ENCODE measurements at regions not wholly inside any gene's neighbourhood (a gene's known extent, or its start where the extent isn't known, plus 50 kb on each side); places are given as distances from the start of the nearest gene placed in this dataset.

GRCh38 chr18:41860987-41861386, 94.0 kb upstream of the PIK3C3 start (continued):
- TF ChIP-seq CHD7 (IDR thresholded peaks at IDR 0.05; ENCODE audit: insufficient replicate concordance, low read length) (no peak), CTCF (IDR thresholded peaks at IDR 0.05; ENCODE audit: control extremely low read depth in 1 of 3, insufficient read depth in 1 of 3, low read depth in 1 of 3, low read length in 3 of 3) (no peak), EP300 (IDR thresholded peaks at IDR 0.05; ENCODE audit: borderline replicate concordance in 1 of 2, low read depth in 2 of 2, low read length in 2 of 2) (no peak), TBP (IDR thresholded peaks at IDR 0.05; ENCODE audit: low read depth, low read length) (no peak), SIRT6 (IDR thresholded peaks at IDR 0.05; ENCODE audit: low read length) (no peak)

All from H1 (cell line).